HEK293T (cell line): ENCODE measurements at regions not wholly inside any gene's neighbourhood (a gene's known extent, or its start where the extent isn't known, plus 50 kb on each side); places are given as distances from the start of the nearest gene placed in this dataset.

Experiments used
- ARNT ChIP-seq: fragments of 450-650 bp; IDR thresholded peaks from 2 replicates; pipeline ENCODE4 v1.6.1; 2017; ENCODE audit warnings: mild to moderate bottlenecking
- BHLHE40 ChIP-seq: fragments of 450-650 bp; IDR thresholded peaks from 2 replicates; pipeline ENCODE4 v1.6.1; 2016; ENCODE audit warnings: mild to moderate bottlenecking, moderate library complexity, borderline replicate concordance
- FOXA1 ChIP-seq: fragments of 450-650 bp; IDR thresholded peaks from 2 replicates; pipeline ENCODE4 v1.6.1; 2016; ENCODE audit warnings: mild to moderate bottlenecking
- FOXM1 ChIP-seq: fragments of 450-650 bp; IDR thresholded peaks from 2 replicates; pipeline ENCODE4 v1.6.1; 2017; ENCODE audit warnings: mild to moderate bottlenecking, borderline replicate concordance
- PKNOX1 ChIP-seq: fragments of 450-650 bp; IDR thresholded peaks from 2 replicates; pipeline ENCODE4 v1.6.1; 2016
- SP1 ChIP-seq: fragments of 450-650 bp; IDR thresholded peaks from 2 replicates; pipeline ENCODE4 v1.6.1; 2017
- SUZ12 ChIP-seq: fragments of 450-650 bp; IDR thresholded peaks from 2 replicates; pipeline ENCODE4 v1.6.1; 2016; ENCODE audit warnings: mild to moderate bottlenecking

GRCh38 chr16:11462861-11463260, 117.6 kb downstream of the RMI2 start:
- TF ChIP-seq SP1 (no peak), PKNOX1 (no peak), SUZ12 (no peak), FOXA1 (no peak), FOXM1 (no peak), BHLHE40 (no peak), ARNT (no peak)
